GM12873 (cell line): ENCODE measurements at regions not wholly inside any gene's neighbourhood (a gene's known extent, or its start where the extent isn't known, plus 50 kb on each side); places are given as distances from the start of the nearest gene placed in this dataset.

ENCODE experiments used
- TF ChIP-seq, protein P1 (sequence below): IDR thresholded peaks from 2 replicates; pipeline ENCODE4 v1.5.1; 2012; ENCODE audit warnings: low read depth, mild to moderate bottlenecking, moderate library complexity, low read length, control low read depth; ENCODE audit not compliant: insufficient read depth; ENCODE audit errors: missing control alignments

DNA sequence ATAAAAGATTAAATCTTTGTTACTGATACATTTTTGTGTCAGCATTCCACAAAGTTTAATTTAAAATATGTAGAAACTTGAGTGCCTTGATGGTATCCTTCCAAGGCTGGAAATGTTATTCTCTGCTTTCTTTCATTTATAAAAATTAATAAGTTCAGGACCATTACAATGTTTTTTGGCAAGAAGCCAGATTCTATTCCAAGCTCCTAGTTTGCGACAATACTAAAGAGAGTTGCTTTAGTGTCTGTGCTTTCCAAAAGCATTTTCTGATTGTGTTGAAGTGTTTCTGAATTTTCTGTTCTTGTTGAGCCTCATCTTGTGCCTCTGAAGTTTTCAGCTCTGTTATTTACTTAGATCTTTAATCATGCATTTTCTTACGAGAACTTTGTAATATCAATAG lies 516.2 kb downstream of the KCTD8 start:
- TF ChIP-seq, protein P1, sequence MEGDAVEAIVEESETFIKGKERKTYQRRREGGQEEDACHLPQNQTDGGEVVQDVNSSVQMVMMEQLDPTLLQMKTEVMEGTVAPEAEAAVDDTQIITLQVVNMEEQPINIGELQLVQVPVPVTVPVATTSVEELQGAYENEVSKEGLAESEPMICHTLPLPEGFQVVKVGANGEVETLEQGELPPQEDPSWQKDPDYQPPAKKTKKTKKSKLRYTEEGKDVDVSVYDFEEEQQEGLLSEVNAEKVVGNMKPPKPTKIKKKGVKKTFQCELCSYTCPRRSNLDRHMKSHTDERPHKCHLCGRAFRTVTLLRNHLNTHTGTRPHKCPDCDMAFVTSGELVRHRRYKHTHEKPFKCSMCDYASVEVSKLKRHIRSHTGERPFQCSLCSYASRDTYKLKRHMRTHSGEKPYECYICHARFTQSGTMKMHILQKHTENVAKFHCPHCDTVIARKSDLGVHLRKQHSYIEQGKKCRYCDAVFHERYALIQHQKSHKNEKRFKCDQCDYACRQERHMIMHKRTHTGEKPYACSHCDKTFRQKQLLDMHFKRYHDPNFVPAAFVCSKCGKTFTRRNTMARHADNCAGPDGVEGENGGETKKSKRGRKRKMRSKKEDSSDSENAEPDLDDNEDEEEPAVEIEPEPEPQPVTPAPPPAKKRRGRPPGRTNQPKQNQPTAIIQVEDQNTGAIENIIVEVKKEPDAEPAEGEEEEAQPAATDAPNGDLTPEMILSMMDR: no peak

DNA sequence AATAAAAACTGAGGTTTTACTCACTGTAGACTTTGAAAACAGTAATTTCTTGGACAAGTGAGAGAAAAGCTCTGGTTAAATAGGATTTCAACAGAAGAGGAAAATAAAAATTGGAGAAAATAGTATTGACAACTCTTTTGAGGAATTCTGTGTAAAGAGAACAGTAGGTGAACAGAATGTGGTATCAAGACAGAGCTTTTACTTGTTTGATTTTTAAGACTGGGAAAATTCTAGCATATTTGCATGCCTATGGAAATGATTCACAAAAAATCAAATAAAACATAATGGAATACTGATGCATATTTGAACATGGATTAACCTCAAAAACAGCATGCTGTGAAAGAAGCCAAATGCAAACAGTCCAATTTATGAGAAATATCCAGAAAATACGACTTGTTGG lies 504.6 kb downstream of the KCTD8 start:
- TF ChIP-seq, protein P1: no peak

DNA sequence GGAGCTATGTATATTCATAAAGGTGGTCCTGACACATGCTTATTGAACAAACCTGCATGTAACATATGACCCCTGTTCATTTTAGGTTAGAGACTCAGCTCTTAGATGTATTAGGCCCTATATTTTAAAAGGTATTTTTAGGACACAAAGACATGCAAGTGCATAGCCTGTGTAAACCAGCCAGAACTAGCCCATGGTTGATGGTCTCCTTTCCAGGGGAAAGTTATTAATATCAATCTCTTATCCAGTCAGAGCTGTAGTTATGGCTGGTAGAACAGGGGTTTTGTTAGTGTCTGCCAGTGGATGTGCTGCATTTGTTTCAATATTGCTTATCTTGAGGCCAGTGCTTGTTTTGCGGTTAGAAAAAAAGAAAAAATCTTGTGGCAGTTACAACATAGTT lies 488.6 kb downstream of the KCTD8 start:
- TF ChIP-seq, protein P1: no peak

DNA sequence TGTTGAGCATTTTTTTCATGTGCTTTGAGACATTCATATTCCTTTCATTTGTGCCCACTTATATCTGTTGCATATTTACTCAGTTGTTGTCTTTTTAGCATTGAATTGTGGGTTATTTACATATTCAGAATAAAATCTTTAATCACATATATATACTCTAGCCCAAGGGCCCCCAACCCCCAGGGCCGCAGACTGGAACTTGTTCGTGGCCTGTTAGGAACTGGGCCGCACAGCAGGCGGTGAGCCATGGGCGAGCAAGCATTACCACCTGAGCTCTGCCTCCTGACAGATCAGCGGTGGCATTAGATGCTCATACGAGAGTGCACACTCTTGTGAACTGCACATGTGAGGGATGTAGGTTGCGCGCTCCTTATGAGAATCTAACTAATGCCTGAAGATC lies 480.6 kb downstream of the KCTD8 start:
- TF ChIP-seq, protein P1: no peak

DNA sequence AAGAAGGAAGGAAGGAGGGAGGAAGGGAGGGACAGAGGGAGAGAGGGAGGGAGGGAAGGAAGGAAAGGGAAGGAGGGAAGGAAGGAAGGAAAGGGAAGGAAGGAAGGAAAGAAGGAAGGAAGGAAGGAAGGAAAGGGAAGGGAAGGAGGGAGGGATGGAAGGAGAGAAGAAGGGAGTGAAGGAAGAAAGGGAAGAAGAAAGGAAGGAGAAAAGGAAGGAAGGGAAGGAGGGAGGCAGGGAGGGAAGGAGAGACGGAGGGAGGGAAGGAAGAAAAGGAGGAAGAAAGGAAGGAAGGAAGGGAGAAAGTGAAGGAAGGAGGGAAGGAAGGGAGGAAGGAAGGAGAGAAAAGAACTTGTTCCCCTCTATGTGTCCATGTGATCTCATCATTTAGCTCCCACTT lies 465.0 kb downstream of the KCTD8 start:
- TF ChIP-seq, protein P1: no peak

DNA sequence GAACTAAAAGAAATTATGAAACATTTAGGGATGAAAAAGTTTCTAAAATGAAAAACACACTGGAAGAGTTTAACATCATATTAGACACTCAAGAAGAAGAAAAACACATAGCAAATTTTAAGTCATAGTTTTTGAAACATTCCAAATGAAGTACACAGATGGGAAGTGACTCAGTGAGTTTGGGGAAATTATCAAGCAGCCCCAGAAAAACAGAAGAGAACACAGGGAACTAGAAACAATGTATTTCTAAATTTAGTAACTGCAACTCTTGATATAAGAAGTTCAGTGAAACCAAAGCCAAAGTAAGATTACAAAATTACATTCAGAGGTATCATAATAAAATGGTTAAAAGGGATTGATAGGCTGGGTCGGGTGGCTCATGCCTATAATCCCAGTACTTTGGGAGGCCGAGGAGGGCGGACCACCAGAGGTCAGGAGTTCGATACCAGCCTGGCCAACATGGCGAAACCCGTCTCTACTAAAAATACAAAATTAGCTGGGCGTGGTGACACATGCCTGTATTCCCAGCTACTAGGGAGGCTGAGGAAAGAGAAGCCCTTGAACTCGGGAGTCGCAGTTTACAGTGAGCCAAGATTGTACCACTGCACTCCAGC lies 461.2 kb downstream of the KCTD8 start:
- TF ChIP-seq, protein P1: no peak

DNA sequence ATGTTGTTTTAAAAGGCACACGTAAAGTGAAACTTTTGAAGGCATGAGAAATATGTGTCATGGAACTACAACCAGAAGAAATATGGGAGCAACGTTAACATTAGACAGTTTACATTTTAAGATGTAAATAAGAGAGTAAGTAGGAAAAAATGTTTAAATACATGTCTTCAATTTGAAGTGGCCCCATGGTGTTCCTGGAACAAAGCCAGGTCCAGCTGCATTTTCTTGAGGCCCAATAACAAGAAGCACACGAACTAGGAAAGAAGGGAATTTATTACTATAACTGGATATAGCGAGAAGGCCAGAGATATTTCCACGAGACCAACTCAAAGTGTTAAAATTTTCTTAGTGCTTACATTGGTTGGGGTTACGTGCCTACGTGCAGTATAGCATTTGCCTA lies 458.1 kb downstream of the KCTD8 start:
- TF ChIP-seq, protein P1: no peak
